Tibial artery (tissue), 4 donors: ENCODE measurements at regions not wholly inside any gene's neighbourhood (a gene's known extent, or its start where the extent isn't known, plus 50 kb on each side); places are given as distances from the start of the nearest gene placed in this dataset.

Experiments used
- DNase-seq, 2 donors: peaks; one replicate each; pipeline ENCODE4 v3.0.0-alpha.2; 2019
- H3K27ac ChIP-seq, 2 donors: fragments of 200-600 bp; sonication (generic) in 1 of 2; 1 replicate in 1 of 2; 2 replicates in 1 of 2; pipeline ENCODE4 v1.5.1; 2018 to 2019; ENCODE audit warnings: mild to moderate bottlenecking in 1 of 2
- H3K27me3 ChIP-seq, 2 donors: fragments of 200-600 bp; sonication (generic) in 1 of 2; one replicate each; pipeline versions ENCODE4 v1.5.1 to v1.6.0; 2016 to 2019
- H3K36me3 ChIP-seq, 3 donors: fragments of 200-600 bp; sonication (generic) in 2 of 3; one replicate each; pipeline ENCODE4 v1.5.1; 2016 to 2019; ENCODE audit warnings: mild to moderate bottlenecking in 2 of 3
- H3K4me1 ChIP-seq, 4 donors: fragments of 200-600 bp; sonication (generic) in 2 of 4; 1 replicate in 3 of 4; 2 replicates in 1 of 4; pipeline ENCODE4 v1.5.1; 2016 to 2019
- H3K4me3 ChIP-seq, 2 donors: fragments of 200-600 bp; sonication (generic) in 1 of 2; 1 replicate in 1 of 2; 2 replicates in 1 of 2; pipeline ENCODE4 v1.5.1; 2018 to 2019; ENCODE audit warnings: mild to moderate bottlenecking in 2 of 2
- H3K9me3 ChIP-seq, 3 donors: fragments of 200-600 bp; sonication (generic) in 1 of 3; one replicate each; pipeline ENCODE4 v1.5.1; 2016 to 2019
- intact Hi-C: fragments of 100-400 bp; cut with DNase I; formaldehyde crosslinking; loops from one replicate; pipeline ENCODE4 v1.15.0; 2023; ENCODE audit warnings: low total_unique reads
- TF ChIP-seq, protein P1 (sequence below), 2 experiments: fragments of 200-600 bp in 1 of 2; fragments of 450-650 bp in 1 of 2; IDR thresholded peaks; one replicate each; pipeline ENCODE4 v1.5.1; 2017 to 2019; ENCODE audit warnings: antibody characterized with exemption in 2 of 2, mild to moderate bottlenecking in 1 of 2, moderate library complexity in 1 of 2

DNA sequence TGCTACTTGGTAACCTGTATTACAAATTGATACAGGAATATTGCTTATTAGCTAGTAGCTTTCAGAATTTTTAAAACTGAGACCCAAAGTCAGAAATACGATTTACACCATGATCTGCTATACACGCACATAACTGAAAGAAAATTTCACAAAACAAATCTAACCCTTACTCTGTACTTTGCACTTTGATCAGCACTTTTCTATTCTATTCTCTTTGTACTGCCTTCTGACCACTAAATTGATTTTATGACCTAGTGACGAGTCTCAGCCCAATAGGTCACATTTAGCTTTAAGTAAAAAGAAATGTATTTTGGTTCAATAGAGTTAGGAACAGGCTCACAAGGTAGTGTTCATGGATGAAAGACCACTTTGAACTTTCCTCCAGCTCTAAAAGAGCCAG lies 252.5 kb downstream of the TBX18 start:
- H3K4me3 ChIP-seq, result no peak overlapping the region
- H3K4me1 ChIP-seq, result peaks cover 0 to 58% (median 4%) of the 10 kb centered on the region in 4 donors
- intact Hi-C loops, result no loop called here
- TF ChIP-seq, protein P1, sequence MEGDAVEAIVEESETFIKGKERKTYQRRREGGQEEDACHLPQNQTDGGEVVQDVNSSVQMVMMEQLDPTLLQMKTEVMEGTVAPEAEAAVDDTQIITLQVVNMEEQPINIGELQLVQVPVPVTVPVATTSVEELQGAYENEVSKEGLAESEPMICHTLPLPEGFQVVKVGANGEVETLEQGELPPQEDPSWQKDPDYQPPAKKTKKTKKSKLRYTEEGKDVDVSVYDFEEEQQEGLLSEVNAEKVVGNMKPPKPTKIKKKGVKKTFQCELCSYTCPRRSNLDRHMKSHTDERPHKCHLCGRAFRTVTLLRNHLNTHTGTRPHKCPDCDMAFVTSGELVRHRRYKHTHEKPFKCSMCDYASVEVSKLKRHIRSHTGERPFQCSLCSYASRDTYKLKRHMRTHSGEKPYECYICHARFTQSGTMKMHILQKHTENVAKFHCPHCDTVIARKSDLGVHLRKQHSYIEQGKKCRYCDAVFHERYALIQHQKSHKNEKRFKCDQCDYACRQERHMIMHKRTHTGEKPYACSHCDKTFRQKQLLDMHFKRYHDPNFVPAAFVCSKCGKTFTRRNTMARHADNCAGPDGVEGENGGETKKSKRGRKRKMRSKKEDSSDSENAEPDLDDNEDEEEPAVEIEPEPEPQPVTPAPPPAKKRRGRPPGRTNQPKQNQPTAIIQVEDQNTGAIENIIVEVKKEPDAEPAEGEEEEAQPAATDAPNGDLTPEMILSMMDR (IDR thresholded peaks at IDR 0.05), result no peak
- no peaks in the 10 kb centered on the region for H3K36me3 ChIP-seq
- no peak overlapping the region for H3K27ac ChIP-seq
- no peak for DNase-seq
- H3K9me3 ChIP-seq, result no peaks in the 10 kb centered on the region
- no peaks in the 10 kb centered on the region for H3K27me3 ChIP-seq

DNA sequence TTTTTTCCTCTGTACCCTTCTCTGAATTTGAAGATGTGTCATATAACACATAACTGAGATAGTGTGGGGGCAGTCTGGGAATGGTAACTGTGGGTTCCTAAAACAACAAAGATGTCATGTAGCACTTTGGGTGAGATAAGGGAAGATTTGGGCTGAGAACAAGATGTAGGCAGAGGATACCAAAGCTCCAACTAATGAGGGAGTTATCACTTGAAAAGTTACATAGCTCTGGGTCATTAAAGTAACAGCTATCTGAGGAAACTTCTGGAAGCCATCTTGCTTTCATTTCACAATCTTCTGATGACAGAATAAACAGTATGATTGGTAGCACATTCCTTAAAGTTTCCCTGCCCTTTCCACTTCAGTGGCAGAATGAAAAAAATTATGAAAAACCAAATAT lies 255.4 kb downstream of the TBX18 start:
- intact Hi-C loops, result no loop called here

DNA sequence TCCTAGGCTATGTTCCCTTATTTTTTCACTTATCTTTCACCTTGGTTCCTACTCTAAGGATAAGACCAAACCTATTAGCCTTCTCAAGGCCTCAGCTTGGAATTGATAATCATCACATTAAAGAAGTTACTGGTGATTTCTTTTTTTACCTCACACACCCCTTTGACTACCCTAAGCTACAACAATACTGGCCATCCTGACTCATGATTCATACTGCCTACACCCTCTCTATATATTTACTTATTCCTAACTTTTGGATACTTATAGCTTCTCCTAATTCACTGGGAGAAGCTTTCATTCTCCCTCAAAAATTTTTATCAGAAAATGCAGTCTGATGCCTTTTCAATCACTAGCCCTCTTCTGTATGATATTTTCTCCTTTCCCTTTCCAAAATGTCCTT lies 256.1 kb downstream of the TBX18 start:
- Histone ChIP-seq H3K27ac (no peak overlapping the region), H3K4me3 (no peak overlapping the region), H3K27me3 (no peaks in the 10 kb centered on the region), H3K4me1 (peaks cover 0 to 30% (median 0%) of the 10 kb centered on the region in 4 donors), H3K36me3 (no peaks in the 10 kb centered on the region), H3K9me3 (no peaks in the 10 kb centered on the region)
- intact Hi-C loops, result no loop called here
- no peak for DNase-seq
- TF ChIP-seq, protein P1 (IDR thresholded peaks at IDR 0.05), result no peak

More for the DNA sequence above, 255.4 kb downstream of the TBX18 start:
- H3K27ac ChIP-seq, result no peak overlapping the region
- H3K4me1 ChIP-seq, result peaks cover 0 to 36% (median 0%) of the 10 kb centered on the region in 4 donors
- DNase-seq, result no peak
- TF ChIP-seq, protein P1 (IDR thresholded peaks at IDR 0.05), result no peak
- no peaks in the 10 kb centered on the region for H3K9me3 ChIP-seq
- no peaks in the 10 kb centered on the region for H3K27me3 ChIP-seq
- no peaks in the 10 kb centered on the region for H3K36me3 ChIP-seq
- no peak overlapping the region for H3K4me3 ChIP-seq

DNA sequence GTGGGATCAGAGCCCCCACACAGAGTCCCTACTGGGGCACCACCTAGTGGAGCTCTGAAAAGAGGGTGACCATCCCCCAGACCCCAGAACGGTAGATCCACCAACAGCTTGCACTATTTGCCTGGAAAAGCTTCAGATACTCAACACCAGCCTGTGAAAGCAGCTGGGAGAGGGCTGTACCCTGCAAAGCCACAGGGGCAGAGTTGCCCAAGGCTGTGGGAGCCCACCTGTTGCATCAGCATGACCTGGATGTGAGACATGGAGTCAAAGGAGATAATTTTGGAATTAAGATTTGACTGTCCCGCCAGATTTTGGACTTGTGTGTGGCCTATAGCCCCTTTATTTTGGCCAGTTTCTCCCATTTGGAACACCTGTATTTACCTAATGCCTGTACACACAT lies 260.4 kb downstream of the TBX18 start:
- H3K27ac ChIP-seq, result no peak overlapping the region
- no peak overlapping the region for H3K4me3 ChIP-seq
- H3K27me3 ChIP-seq, result no peaks in the 10 kb centered on the region
- no peak for DNase-seq
- intact Hi-C loops, result no loop called here
- H3K36me3 ChIP-seq, result no peaks in the 10 kb centered on the region
- no peaks in the 10 kb centered on the region for H3K9me3 ChIP-seq
- TF ChIP-seq, protein P1 (IDR thresholded peaks at IDR 0.05), result no peak
- peaks cover 0 to 6% (median 0%) of the 10 kb centered on the region in 4 donors for H3K4me1 ChIP-seq

DNA sequence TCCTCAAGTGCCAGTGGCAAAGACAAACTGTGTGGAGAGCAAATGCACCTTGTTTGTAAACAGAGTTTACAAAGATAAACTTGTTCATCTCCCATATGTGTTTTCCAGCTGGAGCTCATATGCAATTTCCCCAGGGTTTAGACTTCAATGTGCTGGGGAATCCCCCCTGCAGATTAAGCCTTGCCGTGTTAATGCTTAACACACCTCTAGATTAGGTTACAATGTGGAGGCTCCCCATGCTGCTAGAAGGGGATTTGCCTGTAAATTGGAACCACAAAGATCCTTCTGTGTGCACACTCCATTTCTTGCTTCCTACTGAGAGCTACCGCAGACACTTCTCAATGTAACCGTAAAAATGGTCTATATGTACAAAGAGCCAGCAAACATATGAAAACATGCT lies 263.1 kb downstream of the TBX18 start:
- TF ChIP-seq, protein P1 (IDR thresholded peaks at IDR 0.05), result no peak
- Histone ChIP-seq H3K27me3 (no peaks in the 10 kb centered on the region), H3K4me1 (no peaks in the 10 kb centered on the region), H3K9me3 (no peaks in the 10 kb centered on the region), H3K4me3 (no peak overlapping the region), H3K27ac (no peak overlapping the region), H3K36me3 (no peaks in the 10 kb centered on the region)
- intact Hi-C loops, result no loop called here
- no peak for DNase-seq

DNA sequence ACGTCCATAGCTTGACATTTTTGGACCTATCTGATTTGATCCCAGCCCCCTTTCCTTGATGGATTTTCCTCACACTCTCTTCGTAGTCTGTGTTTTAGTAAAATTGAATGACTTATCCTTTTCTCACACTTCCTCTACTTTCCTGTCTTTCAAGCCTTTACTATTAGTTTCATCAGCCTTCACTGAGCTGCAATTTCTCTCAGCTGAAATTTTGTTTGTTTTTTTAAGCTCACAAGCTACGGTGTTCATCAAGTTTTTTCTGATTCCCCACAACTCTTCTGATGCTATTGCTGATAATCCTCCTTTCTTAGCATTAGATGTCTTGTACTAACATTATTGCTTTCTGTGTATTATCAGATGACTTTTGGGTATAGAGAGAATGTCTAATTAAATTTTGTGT lies 263.7 kb downstream of the TBX18 start:
- TF ChIP-seq, protein P1 (IDR thresholded peaks at IDR 0.05), result no peak
- H3K27me3 ChIP-seq, result no peaks in the 10 kb centered on the region
- H3K4me1 ChIP-seq, result no peaks in the 10 kb centered on the region
- H3K4me3 ChIP-seq, result no peak overlapping the region
- no peak for DNase-seq
- H3K36me3 ChIP-seq, result no peaks in the 10 kb centered on the region
- no peak overlapping the region for H3K27ac ChIP-seq
- intact Hi-C loops, result no loop called here
- no peaks in the 10 kb centered on the region for H3K9me3 ChIP-seq
